GM12892 (cell line): ENCODE measurements at regions not wholly inside any gene's neighbourhood (a gene's known extent, or its start where the extent isn't known, plus 50 kb on each side); places are given as distances from the start of the nearest gene placed in this dataset.

Experiments
- POLR2A ChIP-seq: IDR thresholded peaks from 2 replicates; pipeline ENCODE4 v1.6.1; 2011; ENCODE audit warnings: low read depth, low read length, control low read depth
- TAF1 ChIP-seq: IDR thresholded peaks from 2 replicates; pipeline ENCODE4 v1.6.1; 2011; ENCODE audit warnings: low read depth, mild to moderate bottlenecking, control low read depth, low read length, borderline replicate concordance

DNA sequence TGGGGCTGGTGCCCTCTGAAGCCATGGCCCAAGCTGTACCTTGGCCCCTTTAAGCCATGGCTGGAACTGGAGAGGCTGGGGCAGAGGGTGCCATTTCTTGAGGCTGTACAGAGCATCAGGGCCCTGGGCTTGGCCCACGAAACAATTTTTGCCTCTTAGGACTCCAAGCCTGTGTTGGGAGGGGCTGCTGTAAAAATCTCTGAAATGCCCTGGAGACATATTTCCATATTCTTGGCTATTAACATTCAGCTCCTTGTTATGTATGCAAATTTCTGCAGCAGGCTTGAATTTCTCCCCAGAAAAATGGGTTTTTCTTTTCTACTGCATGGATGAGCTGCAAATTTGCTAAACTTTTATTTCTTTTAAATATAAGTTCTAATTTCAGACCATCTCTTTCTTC, 834.0 kb downstream of the DSC3 start:
- TF ChIP-seq POLR2A (no peak), TAF1 (no peak)
